ENCODE measurements at regions not wholly inside any gene's neighbourhood (a gene's known extent, or its start where the extent isn't known, plus 50 kb on each side); places are given as distances from the start of the nearest gene placed in this dataset.
"Not testable (repeated sequence)": the region's sequence is repeated elsewhere in the genome, so short reads cannot be mapped to it uniquely, and the experiment has no call there.

DNA sequence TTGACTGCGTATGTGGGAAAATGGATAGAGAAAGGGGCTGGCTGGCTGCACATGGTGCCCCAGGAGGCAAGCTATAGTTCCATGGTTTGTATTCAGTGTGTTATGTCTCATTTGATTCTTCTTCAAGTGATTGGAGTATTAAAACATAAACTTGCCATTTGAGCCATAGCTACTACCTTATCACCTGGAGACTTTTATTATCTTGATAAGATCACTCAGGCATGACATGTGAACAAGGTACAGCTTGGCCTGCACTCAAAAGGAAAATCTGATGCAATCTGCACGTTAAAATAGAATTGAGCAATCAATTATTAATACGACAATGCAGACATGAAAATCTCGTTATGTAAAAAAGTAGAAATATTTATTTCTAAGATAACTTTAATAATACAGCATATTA is 116.9 kb downstream of the RND3 start:
- DNase-seq = no peak

DNA sequence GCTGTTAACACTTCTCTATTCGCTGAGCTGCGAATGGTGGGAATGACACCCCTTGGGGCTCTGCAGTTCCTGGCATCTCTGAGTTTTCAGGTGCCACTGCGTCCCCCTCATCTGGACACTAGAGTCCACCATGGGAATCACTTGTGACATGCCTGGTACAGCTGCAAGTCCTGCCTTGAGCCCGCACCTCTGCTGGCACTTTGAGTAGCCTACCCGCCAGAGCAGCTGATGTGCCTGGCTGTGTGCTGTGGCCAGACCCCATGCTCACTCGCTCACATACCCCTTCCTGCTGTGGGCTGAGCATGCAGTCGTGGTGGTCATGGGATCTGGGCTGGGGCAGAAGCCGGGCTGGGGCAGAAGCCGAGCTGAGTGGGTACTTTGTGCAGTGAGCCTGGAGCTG is 117.6 kb downstream of the RND3 start:
- DNase-seq = no peak

DNA sequence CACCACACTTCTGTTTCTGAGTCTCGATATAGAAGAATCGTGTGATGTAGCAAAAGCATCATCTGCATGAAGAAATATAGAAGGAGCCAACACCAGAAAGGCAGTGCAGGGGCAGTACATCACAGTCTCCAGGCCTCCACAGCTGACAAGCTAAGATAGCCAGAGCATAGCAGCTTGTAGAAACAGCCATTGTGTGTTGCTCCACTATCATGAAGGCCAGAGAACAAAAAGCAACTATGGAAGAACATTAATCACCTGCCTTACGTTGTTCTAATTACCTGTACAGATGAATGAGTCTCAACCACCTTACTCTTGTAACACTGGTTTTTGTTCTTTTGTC is 129.0 kb downstream of the RND3 start:
- DNase-seq = no peak

DNA sequence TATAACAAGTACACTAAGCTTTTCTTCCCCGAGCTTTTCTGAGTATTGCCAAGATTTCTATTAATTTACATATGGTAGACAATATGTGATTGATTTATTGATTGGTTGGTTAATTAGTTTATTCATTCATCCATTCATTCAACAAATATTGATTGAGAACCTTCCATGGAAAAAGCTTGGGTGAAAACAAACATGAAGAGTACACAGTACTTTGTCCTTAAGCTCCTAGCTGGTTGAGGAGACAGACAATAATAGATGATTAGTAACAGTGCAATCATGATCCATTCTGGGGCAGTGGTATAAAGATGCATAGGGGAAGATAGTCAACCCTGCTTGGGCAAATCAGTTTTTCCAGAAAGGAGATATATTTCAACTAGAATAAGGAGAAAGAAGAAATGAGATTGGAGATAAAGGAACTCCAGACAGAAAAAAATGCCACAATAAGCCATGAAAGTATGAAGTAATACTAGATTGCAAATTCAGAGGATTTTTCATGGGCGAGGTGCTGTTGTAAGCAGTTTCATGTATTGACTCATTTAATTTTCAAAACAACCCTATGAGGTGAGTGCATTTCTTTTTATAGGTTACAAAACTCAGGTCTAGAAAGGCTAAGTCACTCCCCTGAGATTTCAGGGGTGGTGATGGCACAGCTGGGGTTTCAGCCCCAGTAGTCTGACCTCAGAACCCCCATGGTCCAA is 129.5 kb downstream of the RND3 start:
- no peak for DNase-seq

DNA sequence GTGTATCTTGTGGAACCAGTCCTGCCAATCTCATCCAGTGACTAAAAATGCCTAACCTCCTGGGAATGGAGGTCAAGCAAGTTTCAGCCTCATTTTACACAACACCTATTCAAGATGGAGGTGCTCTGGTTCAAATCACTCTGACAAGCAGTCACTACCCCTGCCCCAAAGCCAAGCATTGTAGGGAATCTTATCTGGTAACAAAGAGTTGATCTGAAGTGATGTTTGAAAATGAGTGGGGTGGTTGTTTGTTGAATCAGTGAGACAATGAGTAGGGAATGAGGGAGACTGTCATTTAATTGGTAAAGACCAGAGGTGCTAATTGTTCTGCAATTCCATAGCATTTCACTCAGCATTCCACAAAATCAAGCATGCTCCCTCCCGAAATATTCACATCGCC is 132.0 kb downstream of the RND3 start:
- DNase-seq = no peak

DNA sequence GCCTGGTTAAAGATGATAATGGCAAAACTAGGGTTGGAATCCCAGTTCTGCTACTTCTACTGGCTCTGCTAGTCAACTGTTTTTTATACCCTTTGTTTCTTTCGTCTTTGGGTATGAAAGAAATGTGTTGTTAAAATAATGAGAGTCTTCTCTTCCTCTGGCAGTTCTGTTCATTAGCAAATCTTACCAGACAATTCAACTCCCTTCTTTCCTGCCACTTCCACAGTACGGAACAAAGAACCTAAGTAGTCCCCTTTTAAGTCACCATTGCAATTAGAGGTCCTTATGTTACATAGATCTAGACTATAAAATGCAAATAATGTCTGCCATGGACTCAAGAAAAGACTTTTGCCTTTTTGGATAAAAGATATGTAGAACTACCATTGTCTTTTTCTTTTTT is 134.1 kb downstream of the RND3 start:
- no peak for DNase-seq

DNA sequence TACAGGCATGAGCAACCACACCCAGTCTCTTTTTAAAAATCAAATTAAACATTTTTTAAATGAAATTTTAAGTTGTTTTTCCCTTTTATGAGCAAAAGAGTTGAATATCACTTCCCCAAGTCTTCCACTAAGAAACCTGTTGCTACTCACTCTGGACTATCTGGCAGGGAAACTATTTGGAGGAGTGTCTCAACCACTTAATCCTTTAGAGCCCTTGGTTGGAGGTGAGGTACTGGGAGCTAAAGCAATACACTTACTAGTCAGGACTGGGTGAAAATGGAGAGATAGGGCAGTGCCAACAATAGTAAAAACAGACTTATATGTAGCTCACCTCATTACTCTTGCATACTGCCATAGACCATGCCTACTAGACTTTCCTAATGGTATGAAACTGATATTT is 135.5 kb downstream of the RND3 start:
- DNase-seq = no peak

DNA sequence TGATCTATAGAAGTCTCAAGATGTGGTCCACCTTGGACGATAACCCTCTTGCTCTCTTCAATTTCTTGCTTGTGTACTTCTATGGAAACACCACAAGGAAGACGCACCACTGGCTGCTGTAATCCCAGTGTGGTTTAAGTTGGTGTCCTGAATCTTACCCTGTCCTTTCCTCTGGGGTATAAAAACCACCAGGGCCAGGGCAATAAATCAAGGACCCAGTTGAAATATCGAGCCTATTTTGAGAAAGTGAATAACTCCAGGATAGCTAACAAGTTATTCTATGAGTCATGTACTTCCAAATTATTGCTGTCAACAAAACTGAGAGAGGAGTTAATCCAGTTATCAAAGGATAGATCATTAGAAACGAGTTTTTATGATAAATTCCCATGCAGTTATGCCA is 137.0 kb downstream of the RND3 start:
- no peak for DNase-seq

DNA sequence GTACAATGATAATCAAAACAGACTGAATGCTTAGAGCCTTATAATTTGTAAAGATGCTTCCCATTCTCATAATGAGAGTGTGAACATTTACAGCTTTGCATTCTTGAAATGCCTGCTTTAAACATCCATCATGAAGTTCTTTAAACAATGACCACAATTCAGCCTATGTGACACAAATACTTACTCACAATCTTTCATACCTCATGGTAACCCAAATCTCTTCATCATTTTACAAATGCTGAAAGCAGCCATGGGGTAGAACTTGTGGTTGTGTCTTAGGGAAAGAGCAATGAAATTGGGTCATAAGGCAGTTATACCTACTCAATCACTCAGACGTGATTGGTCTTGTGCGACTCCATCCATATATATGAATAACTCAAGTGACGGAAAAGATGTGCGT is 140.7 kb downstream of the RND3 start:
- DNase-seq = no peak

DNA sequence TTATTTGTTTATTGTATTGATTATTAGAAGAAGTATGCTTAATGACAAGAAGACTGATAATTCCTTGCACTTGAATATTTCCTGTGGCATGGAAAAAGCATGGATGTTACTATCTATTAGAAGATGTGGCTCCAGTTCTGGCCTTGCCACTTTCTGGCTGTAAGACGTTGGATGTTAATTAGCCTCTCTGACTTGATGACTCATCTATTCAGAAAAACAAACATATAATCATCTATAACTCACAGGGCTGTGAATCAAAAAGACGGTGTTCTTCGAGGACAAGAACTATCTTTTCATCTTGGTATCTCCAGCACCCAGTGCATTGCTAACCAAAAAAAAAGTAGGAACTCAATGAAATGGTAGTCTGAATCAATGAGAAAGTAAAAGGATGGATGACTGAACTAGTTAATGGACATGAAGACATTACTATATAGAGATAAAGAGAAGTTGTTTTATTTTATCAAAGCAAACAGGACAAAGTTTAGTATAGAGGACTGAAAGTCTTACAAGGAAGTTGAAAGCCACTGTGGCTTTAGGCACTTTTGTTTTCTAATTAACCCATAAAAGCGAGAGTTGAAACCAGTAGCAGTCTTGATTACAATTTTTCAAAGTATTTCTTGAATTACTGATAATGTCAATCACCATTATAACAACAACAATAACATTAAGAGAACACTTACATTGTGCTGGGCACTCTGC is 145.3 kb downstream of the RND3 start:
- no peak for DNase-seq

DNA sequence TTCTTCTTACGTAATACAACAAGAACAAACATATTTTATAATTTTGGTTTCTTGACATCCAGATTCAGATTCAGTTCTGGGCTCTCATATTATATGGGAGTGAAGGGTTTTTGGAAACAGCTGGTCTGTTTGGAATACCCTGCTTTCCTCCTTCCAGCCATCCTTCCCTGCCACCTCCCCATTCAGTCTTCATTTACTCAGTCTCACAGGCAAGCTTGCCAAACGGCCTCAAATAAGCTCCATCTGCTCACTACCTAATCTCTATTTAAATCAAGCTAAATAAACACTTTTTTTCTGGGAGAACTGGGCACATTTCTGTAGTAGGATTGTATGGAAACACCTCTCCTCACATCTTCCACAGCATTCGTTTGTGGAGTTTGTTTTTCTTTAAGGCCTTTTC is 147.5 kb downstream of the RND3 start:
- no peak for DNase-seq

DNA sequence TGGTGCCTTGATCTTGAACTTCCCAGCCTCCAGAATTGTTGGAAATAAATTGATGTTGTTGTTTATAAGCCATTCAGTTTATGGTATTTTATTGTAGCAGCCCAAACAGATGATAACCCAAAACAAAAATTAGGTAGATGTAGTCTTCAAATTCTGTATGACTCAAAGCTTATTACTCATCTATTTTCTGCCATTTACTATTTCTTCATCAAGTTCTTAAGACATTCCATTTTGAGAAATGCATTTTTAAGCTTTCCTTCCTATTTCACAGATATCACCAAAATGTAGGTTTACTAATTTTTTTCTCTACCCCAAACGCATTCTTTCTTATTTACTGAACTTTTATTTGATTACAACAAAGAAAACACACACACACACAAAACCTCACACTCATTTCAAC is 148.2 kb downstream of the RND3 start:
- no peak for DNase-seq

DNA sequence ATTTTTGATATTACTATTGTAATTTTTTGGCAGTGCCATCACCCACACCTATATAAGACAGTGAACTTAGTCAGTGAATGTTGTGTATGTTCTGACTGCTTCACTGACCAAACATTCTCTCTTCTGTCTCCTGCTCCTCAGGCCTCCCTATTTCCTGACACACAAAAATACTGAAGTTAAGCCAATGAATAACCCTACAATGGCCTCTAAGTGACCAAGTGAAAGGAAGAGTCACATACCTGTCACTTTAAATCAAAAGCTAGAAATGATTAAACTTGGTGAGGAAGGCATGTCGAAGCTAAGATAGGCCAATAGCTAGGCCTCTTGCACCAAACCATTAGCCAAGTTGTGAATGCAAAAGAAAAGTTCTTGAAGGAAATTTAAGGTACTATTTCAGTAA is 151.9 kb downstream of the RND3 start:
- no peak for DNase-seq

DNA sequence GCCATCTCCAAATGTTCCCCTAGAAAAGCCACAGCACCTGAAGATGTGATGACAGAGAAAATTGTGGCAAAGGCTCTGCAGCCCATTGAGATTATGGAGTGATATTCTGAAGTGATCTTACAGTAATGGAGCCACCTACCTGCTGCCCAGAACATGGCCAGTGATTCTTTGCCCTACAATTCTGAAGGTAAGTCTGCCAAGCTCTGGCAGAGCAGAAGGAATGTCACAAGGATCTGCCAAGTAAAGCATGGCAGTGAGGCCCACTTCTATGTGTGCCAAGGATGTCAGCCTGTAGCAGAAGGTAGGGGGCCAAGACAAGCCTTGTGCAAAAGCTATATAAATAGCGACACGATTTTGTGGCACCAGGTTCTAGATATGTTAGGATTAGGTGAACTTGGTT is 155.1 kb downstream of the RND3 start:
- DNase-seq = no peak

DNA sequence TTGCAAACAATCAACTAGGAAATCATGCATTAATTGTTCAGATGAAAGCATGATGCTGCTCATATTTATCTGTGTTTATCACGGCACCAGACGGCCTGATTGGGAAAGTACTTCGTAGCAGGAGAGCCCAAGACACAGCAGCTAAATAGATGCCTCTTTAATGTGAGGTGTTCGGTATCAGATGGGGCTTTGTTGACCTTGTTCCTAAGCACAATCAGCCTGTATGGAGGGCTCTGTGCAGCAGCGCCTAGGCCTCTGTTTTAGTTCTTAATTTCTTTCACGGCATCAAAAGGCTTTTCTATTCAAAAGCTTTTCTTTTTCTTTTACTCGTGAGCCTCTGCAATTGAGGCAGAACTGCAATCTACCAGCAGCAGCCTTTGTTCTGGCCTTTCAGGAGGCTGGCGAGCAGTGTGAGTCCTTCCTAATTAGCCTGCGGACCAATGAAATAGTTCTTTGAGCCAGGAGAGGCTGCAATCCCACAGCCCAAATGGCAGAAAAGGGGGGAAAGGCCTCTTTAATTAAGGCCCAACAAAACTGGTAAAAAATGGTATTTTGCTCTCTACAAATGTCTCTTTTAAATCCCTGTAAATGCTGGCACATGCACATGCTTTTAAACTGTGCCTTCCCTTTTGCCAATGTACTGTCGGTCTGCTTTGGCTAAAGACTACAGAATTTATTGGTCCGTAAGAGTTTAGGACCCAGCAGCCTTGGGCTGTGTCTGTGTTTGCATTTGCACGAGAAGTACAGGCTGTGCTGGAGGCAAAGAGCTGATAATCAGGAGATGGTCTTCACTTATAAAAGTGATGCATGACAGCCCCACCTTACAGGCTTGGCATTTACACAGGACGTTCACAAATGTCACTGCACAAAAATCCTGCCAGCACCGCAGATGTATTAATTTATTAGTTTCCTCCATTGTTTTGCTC is 159.6 kb downstream of the RND3 start:
- DNase-seq = no peak

DNA sequence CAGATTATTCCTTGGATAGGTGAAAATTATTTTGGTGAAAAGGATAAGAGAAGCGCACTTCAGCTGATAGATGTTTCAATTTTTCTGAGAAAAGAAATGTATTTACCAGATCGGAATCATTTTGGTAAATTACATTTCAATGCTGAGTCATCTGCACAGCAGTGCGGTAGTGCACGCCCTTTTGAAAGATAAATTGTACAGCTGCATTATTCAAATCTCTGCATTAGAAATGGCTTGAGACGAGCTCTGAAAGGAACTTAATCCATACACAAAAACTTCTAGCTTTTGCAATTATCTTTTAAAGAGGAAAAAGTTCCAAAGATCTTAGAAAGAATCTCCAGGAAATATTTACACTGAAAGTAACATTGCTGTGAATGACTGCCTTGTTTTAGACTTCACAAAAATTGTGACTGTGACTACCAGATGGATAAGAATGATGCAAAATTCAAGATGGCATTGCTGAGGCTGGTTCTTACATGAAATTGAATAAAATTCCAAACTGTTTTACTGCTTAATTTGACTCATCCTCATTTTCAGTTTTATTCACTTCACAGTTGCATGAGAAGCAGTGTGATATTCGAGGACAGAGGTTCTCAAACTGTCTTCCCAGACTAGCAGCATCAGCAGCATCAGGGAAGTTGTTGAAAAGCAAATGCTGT is 161.7 kb downstream of the RND3 start:
- no peak for DNase-seq

DNA sequence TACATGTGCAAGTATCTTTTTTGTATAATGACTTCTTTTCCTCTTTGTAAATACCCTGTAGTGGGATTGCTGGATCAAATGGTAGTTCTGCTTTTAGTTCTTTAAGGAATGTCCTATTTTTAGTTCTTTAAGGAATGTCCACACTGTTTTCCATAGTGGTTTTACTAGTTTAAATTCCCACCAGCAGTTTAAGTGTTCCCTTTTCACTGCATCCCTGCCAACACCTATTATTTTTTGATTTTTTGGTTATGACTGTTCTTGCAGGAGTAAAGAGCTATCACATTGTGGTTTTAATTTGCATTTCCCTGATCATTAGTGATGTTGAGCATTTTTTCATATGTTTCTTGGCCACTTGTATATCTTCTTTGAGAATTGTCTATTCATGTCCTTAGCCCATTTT is 164.4 kb downstream of the RND3 start:
- not testable (repeated sequence) for DNase-seq

DNA sequence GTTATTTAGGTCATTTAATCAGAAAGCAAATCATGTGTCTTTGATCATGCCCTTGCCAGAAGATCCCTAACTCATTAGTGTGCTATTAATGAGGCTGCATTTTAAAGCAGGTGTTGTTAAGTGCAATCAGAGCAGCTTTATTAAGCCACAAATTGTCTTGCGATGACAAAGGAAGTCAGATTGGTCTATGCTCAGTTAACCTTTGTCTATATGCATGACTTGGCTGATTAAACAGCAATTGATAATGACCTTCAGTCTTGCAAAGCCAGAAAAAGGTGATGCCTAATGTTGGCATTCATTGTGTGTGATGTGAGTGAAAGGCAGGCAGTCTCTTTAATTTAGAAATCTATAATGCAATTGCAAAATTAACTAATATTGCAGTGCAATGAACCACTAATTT is 166.9 kb downstream of the RND3 start:
- DNase-seq = no peak

DNA sequence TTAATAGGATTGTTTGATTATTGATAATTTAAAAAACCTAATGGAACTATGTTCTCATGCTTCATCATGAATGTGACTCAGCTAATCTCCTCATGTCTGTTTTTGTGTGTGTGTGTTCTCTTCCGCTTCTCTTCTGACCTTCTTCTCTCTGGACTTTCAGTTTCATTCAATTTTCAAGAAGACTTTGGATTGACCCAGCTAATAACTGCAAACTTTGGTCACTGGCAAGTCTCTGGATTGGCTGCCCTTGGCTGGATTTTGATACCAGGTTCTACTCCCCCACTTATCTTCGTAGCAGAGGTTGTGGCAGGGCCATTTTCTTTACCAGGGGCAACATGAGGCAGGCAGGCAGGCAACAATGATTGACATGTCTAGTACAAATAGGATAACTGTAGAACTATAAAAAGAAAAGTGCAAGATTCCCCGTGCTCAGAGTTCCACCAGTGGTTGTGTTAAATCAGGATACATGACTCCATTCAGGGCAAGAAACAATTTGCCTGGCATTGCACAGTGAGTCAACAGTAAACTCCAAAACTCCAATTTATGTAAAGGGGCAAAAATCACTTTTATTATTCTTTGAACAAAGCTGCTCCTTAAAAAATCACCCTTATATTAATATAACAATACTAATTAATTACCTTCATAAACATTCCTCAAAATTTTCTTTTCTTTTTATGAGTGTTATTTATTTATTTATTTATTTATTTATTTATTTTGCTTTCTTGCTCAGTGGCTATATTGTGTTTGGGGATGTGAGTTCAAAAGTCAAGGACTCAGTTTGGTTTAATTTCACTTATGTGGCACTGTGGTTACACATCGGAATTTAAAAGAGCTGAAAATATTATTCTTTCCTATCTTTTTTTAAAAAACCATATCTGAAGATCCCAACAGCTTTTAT is 167.6 kb downstream of the RND3 start:
- DNase-seq = no peak

DNA sequence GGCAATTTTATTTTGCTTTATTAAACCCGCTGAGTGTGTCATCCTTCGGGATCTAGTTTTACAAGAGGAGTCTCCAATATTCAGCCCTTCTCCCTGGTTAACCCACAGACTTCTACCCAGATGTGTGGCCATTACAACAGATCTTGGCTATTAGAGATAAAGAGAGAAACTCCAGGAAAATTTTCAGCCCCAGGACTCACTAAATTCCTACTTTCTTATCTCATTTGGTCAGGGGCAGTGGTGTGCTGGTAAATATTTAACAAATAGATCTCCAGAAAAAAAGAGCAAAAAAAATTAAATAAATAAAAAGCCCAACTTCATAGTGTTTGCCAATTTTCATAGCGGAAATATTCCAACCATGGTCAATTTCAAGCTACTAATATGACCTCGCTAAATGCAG is 168.4 kb downstream of the RND3 start:
- no peak for DNase-seq

DNA sequence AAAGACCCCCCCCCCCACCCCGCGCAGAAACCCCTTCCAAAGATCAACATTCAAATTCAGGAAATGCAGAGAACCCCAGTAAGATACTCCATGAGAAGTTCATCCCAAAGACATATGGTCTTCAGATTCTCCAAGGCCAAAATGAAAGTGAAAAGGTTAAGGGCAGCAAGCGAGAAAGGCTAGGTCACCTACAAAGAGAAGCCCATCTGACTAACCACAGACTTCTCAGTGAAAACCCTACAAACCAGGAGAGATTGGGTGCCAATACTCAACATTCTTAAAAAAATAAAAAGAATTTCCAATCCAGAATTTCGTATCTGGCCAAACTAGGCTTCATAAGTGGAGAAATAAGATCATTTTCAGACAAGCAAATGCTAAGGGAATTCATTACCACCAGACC is 175.2 kb downstream of the RND3 start:
- DNase-seq = no peak

DNA sequence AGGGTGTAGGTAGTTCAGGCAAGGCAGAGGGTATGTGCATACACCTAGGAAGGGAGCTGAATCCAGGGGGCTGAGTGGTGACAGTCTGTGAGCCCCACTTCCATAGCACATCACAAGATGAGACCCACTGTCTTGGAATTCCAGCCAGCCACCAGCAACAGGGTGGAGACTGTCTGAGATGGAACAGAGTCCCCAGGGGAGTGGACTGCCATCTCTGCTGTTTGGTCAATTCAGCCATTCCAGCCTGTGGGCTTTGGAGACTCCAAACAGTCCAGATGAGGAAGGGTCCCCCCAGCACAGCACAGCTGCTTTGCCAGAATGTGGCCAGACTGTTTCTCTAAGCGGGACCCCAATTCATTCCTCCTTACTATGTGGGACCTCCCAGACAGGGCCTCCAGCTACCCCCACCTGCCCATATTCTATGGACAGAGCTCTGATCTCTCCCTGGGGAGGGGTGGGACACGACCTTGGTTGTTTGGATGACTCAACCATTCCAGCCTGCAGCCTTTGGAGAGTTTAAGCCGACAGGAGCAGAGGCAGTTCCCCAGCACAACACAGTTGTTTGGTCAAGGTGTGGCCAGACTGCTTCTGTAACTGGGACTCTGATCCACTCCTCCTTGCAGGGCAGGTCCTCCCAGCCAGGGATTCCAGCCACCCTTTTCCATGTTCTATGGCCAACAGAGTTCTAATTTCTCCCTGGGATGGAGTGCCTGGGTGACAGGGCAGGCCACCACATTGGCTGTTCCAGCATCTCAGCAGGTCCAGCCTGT is 178.0 kb downstream of the RND3 start:
- DNase-seq = no peak

All from hematopoietic multipotent progenitor cell treated with erythropoietin and hydrocortisone succinate and interleukin-3 and kit ligand, for 8 days (in vitro differentiated cells).